Activated T-helper 1 cell treated with anti-CD3 and anti-CD28 coated beads, Interleukin-12 subunit alpha, Interleukin-12 subunit beta, Interleukin-2, Interleukin-4 antibody, amounts not matched to agents 30 ng/mL and 10 ng/mL and 1 ng/mL, durations not matched to agents 14 hours and 24 hours and 36 hours (primary cell): ENCODE measurements at regions not wholly inside any gene's neighbourhood (a gene's known extent, or its start where the extent isn't known, plus 50 kb on each side); places are given as distances from the start of the nearest gene placed in this dataset.

Experiments used
- DNase-seq: peaks from one replicate; pipeline ENCODE4 v3.0.0; 2021; ENCODE audit warnings: low spot score
- H3K27ac Mint-ChIP-seq: one replicate; pipeline ENCODE4 v1.8.0; 2021; ENCODE audit warnings: mild to moderate bottlenecking, mixed read lengths
- H3K27me3 Mint-ChIP-seq: one replicate; pipeline ENCODE4 v1.8.0; 2022; ENCODE audit warnings: mild to moderate bottlenecking, moderate library complexity, mixed read lengths; ENCODE audit not compliant: insufficient read depth
- H3K36me3 Mint-ChIP-seq: one replicate; pipeline ENCODE4 v1.8.0; 2021; ENCODE audit warnings: low read depth, mixed read lengths
- H3K4me1 Mint-ChIP-seq: one replicate; pipeline ENCODE4 v1.8.0; 2021; ENCODE audit warnings: low read depth, mixed read lengths
- H3K4me3 Mint-ChIP-seq: one replicate; pipeline ENCODE4 v1.8.0; 2021; ENCODE audit warnings: mild to moderate bottlenecking, moderate library complexity, mixed read lengths
- H3K9me3 Mint-ChIP-seq: one replicate; pipeline ENCODE4 v1.8.0; 2021; ENCODE audit warnings: mixed read lengths
- intact Hi-C: fragments of 100-400 bp; cut with micrococcal nuclease; formaldehyde crosslinking; loops from one replicate; pipeline ENCODE4 v1.15.1; 2024

- Mint-ChIP-seq H3K27me3 (peaks cover 4% of the 10 kb centered on the region), H3K4me1 (no peaks in the 10 kb centered on the region), H3K36me3 (no peaks in the 10 kb centered on the region), H3K27ac (no peak overlapping the region), H3K9me3 (no peaks in the 10 kb centered on the region), H3K4me3 (no peak overlapping the region)
- DNase-seq: no peak
- intact Hi-C loops: no loop called here
Observed at GRCh38 chr9:86456416-86456815, 102.2 kb upstream of the TUT7 start.

DNA sequence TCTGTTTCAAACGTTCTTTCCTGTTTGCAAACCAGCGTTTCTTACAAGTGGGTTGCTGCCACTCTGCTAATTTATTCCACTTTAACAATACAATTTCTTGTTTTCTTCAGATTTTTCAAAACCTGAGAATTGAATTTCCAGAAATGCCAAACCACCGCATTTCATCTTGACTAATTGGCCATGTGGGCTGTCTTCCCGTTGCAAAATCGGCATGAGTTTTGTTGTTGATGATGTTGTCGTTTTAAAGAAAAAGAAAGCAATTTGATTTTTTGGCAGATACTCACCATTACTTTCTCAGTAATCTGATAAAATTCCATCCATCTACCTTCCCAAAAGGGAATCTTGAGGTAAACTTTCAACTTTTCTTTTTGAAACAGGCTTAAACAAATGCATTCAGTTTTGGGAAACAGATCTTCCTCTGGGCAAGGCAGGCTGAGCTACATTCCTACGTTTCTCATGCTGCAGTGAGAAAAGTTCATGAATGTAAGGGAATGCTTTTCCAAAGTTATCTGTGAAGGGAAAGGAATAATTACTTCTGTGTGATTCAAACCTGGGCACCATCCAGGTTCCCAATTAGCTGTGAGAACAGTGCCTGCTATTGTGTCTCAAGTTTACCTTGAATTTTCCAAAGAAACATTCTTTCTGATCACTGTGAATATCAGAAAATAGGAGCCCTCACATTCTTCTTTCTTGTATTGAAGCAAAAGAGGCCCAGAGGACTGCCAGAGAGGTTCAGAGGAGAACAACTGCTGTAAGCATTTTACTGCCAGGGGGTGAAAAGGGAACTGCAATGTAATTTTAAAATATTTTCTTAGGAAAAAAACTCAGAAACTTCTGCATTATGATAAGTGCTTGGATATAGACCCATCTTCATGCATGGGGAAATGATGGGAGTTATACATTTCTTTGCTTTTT, 100.7 kb upstream of the TUT7 start:
- no peaks in the 10 kb centered on the region for H3K36me3 Mint-ChIP-seq
- H3K27me3 Mint-ChIP-seq: peaks cover 1% of the 10 kb centered on the region
- H3K9me3 Mint-ChIP-seq: no peaks in the 10 kb centered on the region
- no peaks in the 10 kb centered on the region for H3K4me1 Mint-ChIP-seq
- intact Hi-C loops: no loop called here
- no peak overlapping the region for H3K4me3 Mint-ChIP-seq
- H3K27ac Mint-ChIP-seq: no peak overlapping the region
- no peak for DNase-seq

DNA sequence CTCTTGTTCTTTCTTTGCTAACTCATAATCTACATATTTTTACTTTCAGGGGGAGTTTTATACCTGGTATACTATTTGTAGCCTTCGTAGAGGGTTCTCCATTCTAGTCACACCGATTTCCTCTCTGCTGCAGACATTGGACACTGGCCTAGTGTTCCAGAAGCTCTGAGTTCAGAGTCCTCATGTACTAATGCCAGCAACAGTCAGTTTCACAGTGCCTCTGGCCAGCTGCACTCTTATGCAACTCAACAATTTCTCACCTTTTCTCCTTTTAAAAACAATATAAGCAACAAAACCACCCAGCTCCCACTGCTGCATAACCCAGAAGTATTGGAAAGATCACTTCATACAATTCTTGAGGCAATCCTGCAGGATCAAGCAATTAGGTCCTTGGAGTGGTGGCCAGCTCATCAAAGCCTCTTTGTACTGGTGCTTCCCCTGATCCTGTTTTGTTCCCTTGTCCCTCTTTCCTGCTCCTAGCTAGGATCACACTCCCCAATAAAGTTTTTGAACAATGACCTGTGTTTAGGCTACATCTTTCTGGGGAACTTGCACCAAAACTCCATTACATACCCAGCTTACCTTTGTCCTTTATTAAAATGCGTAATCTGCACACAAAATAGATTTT, 98.1 kb upstream of the TUT7 start:
- no peak overlapping the region for H3K4me3 Mint-ChIP-seq
- H3K27ac Mint-ChIP-seq: no peak overlapping the region
- intact Hi-C loops: no loop called here
- no peak for DNase-seq
- no peaks in the 10 kb centered on the region for H3K9me3 Mint-ChIP-seq
- H3K27me3 Mint-ChIP-seq: no peaks in the 10 kb centered on the region
- no peaks in the 10 kb centered on the region for H3K36me3 Mint-ChIP-seq
- H3K4me1 Mint-ChIP-seq: no peaks in the 10 kb centered on the region

DNA sequence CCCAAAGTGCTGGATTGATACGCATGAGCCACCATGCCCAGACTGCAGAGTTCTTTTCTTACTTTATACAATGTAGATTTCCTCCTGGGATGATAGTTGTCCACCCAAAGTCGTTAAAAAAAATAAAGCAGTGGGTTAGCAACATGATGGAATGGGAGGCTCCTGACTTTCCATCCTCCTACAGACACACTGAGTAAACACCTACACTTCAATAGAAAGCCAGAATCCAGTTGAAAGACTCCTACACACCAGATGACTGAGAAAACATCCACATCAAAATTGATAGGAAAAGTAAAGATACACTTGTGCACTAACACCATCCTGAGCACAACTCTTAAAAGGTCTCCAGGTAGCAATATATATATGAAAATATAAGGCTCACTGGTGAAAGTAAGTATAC, 95.0 kb upstream of the TUT7 start:
- DNase-seq: no peak
- intact Hi-C loops: no loop called here
- Mint-ChIP-seq H3K4me1 (no peaks in the 10 kb centered on the region), H3K9me3 (no peaks in the 10 kb centered on the region), H3K36me3 (no peaks in the 10 kb centered on the region), H3K27ac (no peak overlapping the region), H3K4me3 (no peak overlapping the region), H3K27me3 (no peaks in the 10 kb centered on the region)

GRCh38 chr9:86445671-86446070, 91.5 kb upstream of the TUT7 start:
- no peak for DNase-seq
- Mint-ChIP-seq H3K9me3 (no peaks in the 10 kb centered on the region), H3K27me3 (no peaks in the 10 kb centered on the region), H3K36me3 (no peaks in the 10 kb centered on the region), H3K27ac (no peak overlapping the region), H3K4me1 (no peaks in the 10 kb centered on the region), H3K4me3 (no peak overlapping the region)
- intact Hi-C loops: no loop called here

DNA sequence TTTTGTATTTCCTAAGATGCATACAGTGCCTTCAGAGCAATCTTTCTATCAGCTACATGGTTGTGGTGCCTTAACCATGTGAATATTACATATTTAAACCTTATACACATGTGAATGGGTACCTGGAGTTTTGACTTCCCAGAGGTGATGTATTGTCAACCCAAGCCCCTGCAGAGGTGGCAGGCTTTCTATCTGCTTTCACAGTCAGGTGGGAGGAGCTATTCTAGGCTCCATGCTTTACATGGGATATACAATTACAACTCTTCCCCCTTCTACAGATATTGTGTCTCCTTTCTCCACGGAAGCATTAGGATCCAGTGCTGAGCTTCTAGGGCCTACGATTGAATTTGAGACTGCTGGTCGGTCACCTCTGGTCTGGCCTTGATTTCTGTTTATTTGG, 89.8 kb upstream of the TUT7 start:
- Mint-ChIP-seq H3K4me3 (no peak overlapping the region), H3K4me1 (no peaks in the 10 kb centered on the region), H3K9me3 (no peaks in the 10 kb centered on the region), H3K36me3 (no peaks in the 10 kb centered on the region), H3K27me3 (no peaks in the 10 kb centered on the region), H3K27ac (no peak overlapping the region)
- intact Hi-C loops: no loop called here
- DNase-seq: no peak

DNA sequence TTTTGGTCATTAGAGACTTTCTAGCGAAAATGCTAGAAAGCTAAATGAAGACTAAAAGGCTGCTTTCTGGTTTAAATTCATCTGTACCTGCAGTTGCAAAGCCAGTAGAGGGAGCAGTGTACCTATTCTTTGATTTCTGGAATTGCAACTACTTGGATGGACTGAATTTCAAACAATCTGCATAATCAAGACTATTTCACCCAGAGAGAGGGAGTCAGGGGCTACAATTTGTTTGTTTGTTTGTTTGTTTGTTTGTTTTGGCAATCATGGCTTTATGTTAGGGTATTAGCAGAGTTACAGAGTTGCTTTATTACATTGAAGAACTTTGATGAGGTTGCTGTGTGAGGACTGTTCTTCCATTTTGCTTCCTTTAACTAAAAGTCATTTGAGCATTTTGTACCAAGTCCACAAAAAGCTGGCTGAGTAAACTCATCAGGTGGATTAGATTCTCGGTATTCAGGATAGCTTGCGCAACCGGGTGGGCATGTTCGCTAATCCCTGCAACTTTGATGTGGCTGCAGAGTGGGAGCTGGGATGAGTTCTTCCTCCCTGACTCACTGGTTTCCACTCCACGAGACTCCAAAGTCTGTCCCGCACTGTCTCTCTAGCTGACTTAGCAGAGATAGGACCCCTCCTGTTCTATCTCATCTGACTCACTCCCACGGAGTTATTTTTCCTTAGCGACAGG, 80.0 kb upstream of the TUT7 start:
- Mint-ChIP-seq H3K4me3 (no peak overlapping the region), H3K27ac (no peak overlapping the region), H3K4me1 (no peaks in the 10 kb centered on the region), H3K27me3 (peaks cover 8% of the 10 kb centered on the region), H3K9me3 (no peaks in the 10 kb centered on the region), H3K36me3 (no peaks in the 10 kb centered on the region)
- DNase-seq: no peak
- intact Hi-C loops: loop anchor here (1.0 kb wide), 1 partner anchor 890 kb away; no protein-coding TSS in a partner anchor

- DNase-seq: no peak
- no peaks in the 10 kb centered on the region for H3K4me1 Mint-ChIP-seq
- intact Hi-C loops: no loop called here
- H3K27me3 Mint-ChIP-seq: peaks cover 13% of the 10 kb centered on the region
- H3K36me3 Mint-ChIP-seq: no peaks in the 10 kb centered on the region
- no peaks in the 10 kb centered on the region for H3K9me3 Mint-ChIP-seq
- no peak overlapping the region for H3K4me3 Mint-ChIP-seq
- no peak overlapping the region for H3K27ac Mint-ChIP-seq
Observed at GRCh38 chr9:86424251-86424891, 70.2 kb upstream of the TUT7 start.

- no peak for DNase-seq
- intact Hi-C loops: loop anchor here (10.0 kb wide), 1 partner anchor 1251 kb away; no protein-coding TSS in a partner anchor
- Mint-ChIP-seq H3K4me1 (no peaks in the 10 kb centered on the region), H3K27me3 (peaks cover 9% of the 10 kb centered on the region), H3K4me3 (no peak overlapping the region), H3K27ac (no peak overlapping the region), H3K9me3 (no peaks in the 10 kb centered on the region), H3K36me3 (no peaks in the 10 kb centered on the region)
Observed at GRCh38 chr9:86413971-86414880, 60.0 kb upstream of the TUT7 start.

GRCh38 chr9:86410281-86410680, 56.1 kb upstream of the TUT7 start:
- intact Hi-C loops: loop anchor here (10.0 kb wide), 1 partner anchor 1255 kb away; no protein-coding TSS in a partner anchor
- Mint-ChIP-seq H3K27ac (no peak overlapping the region), H3K36me3 (no peaks in the 10 kb centered on the region), H3K4me1 (peaks cover 11% of the 10 kb centered on the region), H3K4me3 (no peak overlapping the region), H3K9me3 (no peaks in the 10 kb centered on the region), H3K27me3 (peaks cover 10% of the 10 kb centered on the region)
- DNase-seq: no peak

- H3K27me3 Mint-ChIP-seq: peaks cover 10% of the 10 kb centered on the region
Observed at GRCh38 chr9:86408121-86408520, 53.9 kb upstream of the TUT7 start.

DNA sequence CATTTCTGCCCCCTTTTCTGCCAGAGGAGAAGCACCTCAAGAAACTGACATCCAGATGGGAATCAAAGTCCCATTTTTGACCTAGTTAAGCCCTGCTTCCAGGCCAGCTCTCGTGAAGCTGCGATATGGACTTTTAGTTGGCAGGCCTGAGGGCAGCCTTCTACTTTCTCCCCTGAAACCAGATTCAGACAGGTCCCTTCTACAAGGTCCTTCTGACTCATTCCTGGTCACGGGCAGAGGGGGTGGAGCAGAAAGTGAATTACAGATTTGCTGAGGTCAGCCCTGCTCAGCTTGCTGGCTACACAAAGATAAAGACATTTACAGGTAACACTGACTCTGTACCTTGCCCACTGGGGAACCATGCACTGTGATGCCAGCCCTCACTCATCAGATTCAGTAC, 52.8 kb upstream of the TUT7 start:
- H3K27me3 Mint-ChIP-seq: peaks cover 10% of the 10 kb centered on the region
- H3K9me3 Mint-ChIP-seq: no peaks in the 10 kb centered on the region
- H3K4me3 Mint-ChIP-seq: no peak overlapping the region
- DNase-seq: no peak
- intact Hi-C loops: loop anchor here (5.0 to 10.0 kb wide), 2 partner anchors 55 to 1408 kb away; partner anchors contain the start of gene TUT7
- H3K4me1 Mint-ChIP-seq: peaks cover 11% of the 10 kb centered on the region
- H3K27ac Mint-ChIP-seq: no peak overlapping the region
- no peaks in the 10 kb centered on the region for H3K36me3 Mint-ChIP-seq

More at GRCh38 chr9:86408121-86408520, 53.9 kb upstream of the TUT7 start:
- H3K4me1 Mint-ChIP-seq: peaks cover 11% of the 10 kb centered on the region
- intact Hi-C loops: loop anchor here (5.0 to 10.0 kb wide), 2 partner anchors 56 to 1407 kb away; partner anchors contain the start of gene TUT7
- H3K36me3 Mint-ChIP-seq: no peaks in the 10 kb centered on the region
- no peak overlapping the region for H3K27ac Mint-ChIP-seq
- no peak overlapping the region for H3K4me3 Mint-ChIP-seq
- H3K9me3 Mint-ChIP-seq: no peaks in the 10 kb centered on the region
- DNase-seq: no peak
